B cell (primary cell): ENCODE measurements at regions not wholly inside any gene's neighbourhood (a gene's known extent, or its start where the extent isn't known, plus 50 kb on each side); places are given as distances from the start of the nearest gene placed in this dataset.

Source experiments
- ATAC-seq: fragments of 200-7000 bp; cut with Tn5 transposase; one replicate; pipeline ENCODE4 v1.10.0; 2021; ENCODE audit warnings: low read depth, mild to moderate bottlenecking, moderate number of reproducible peaks, moderate library complexity
- CTCF ChIA-PET: fragments of 350-600 bp; sonication (Branson Sonifier 250); formaldehyde crosslinking; loops from one replicate; lab custom pipeline; 2021; ENCODE audit warnings: antibody characterized with exemption, inconsistent platforms; lab: Charles Lee
- POLR2A ChIA-PET: fragments of 350-600 bp; sonication (Branson Sonifier 250); formaldehyde crosslinking; loops from one replicate; lab custom pipeline; 2021; ENCODE audit warnings: antibody characterized with exemption; lab: Charles Lee
- DNase-seq: peaks from one replicate; pipeline ENCODE4 v3.0.0; 2013
- H2AFZ ChIP-seq: 2 replicates; pipeline ENCODE4 v1.6.1; 2012; ENCODE audit warnings: mild to moderate bottlenecking, low read depth, low read length; ENCODE audit not compliant: insufficient read depth, poor library complexity, severe bottlenecking
- H3K27ac ChIP-seq, 2 donors: 1 replicate in 1 of 2; 2 replicates in 1 of 2; pipeline ENCODE4 v1.5.1; 2012 to 2013; ENCODE audit warnings: low read length in 2 of 2, mild to moderate bottlenecking in 2 of 2, moderate library complexity in 1 of 2
- H3K27me3 ChIP-seq, 4 experiments: fragments of 200-600 bp in 1 of 4; sonication (generic) in 1 of 4; replicated peaks in 1 of 4; 1 replicate in 2 of 4; 2 replicates in 2 of 4; pipeline versions ENCODE4 v1.6.1 to v1.7.0; 2013 to 2016; ENCODE audit warnings: low read length in 3 of 4, mild to moderate bottlenecking in 2 of 4, mixed read lengths in 1 of 4, moderate library complexity in 1 of 4; ENCODE audit not compliant: insufficient read depth in 4 of 4, control insufficient read depth in 3 of 4; ENCODE audit errors: control extremely low read depth in 1 of 4
- H3K36me3 ChIP-seq, 2 experiments: replicated peaks in 1 of 2; 1 replicate in 1 of 2; 2 replicates in 1 of 2; pipeline versions ENCODE4 v1.6.1 to v1.7.1; 2013; ENCODE audit warnings: low read length in 1 of 2; ENCODE audit not compliant: insufficient read depth in 2 of 2, control insufficient read depth in 1 of 2; ENCODE audit errors: control extremely low read depth in 1 of 2, extremely low read depth in 1 of 2
- H3K4me1 ChIP-seq, 2 donors: fragments of 200-600 bp in 1 of 2; sonication (generic) in 1 of 2; 1 replicate in 1 of 2; 2 replicates in 1 of 2; pipeline versions ENCODE4 v1.5.1 to v1.6.1; 2013 to 2017; ENCODE audit warnings: low read length in 2 of 2; ENCODE audit not compliant: control insufficient read depth in 2 of 2, insufficient read depth in 2 of 2
- H3K4me2 ChIP-seq: replicated peaks from 2 replicates; pipeline ENCODE3; 2012; ENCODE audit warnings: mild to moderate bottlenecking, low read depth, low read length; ENCODE audit not compliant: poor library complexity, severe bottlenecking
- H3K4me3 ChIP-seq, 5 experiments: fragments of 200-600 bp in 1 of 5; sonication (generic) in 1 of 5; 1 replicate in 3 of 5; 2 replicates in 2 of 5; pipeline versions ENCODE4 v1.5.1 to v1.7.0; 2011 to 2016; ENCODE audit warnings: low read length in 4 of 5, mild to moderate bottlenecking in 4 of 5, low read depth in 2 of 5, control low read depth in 1 of 5, moderate library complexity in 1 of 5; ENCODE audit not compliant: insufficient read depth in 1 of 5; ENCODE audit errors: control extremely low read depth in 1 of 5, extremely low read depth in 1 of 5
- H3K79me2 ChIP-seq: fragments of 200-600 bp; sonication (generic); one replicate; pipeline ENCODE4 v1.6.0; 2016; ENCODE audit warnings: low read length; ENCODE audit not compliant: control insufficient read depth, insufficient read depth
- H3K9ac ChIP-seq: fragments of 200-600 bp; sonication (generic); 2 replicates; pipeline ENCODE4 v1.6.1; 2017; ENCODE audit warnings: mild to moderate bottlenecking, low read length, moderate library complexity
- H3K9me3 ChIP-seq, 3 donors: one replicate each; pipeline versions ENCODE4 v1.6.1 to v1.7.1; 2013; ENCODE audit warnings: low read length in 2 of 3; ENCODE audit not compliant: control insufficient read depth in 2 of 3, insufficient read depth in 1 of 3; ENCODE audit errors: control extremely low read depth in 1 of 3
- H4K20me1 ChIP-seq: 2 replicates; pipeline ENCODE4 v1.6.0; 2012; ENCODE audit warnings: mild to moderate bottlenecking, low read length; ENCODE audit not compliant: insufficient read depth, control insufficient read depth, poor library complexity, severe bottlenecking
- H3K27ac Mint-ChIP-seq: one replicate; pipeline ENCODE4 v1.8.0; 2021; ENCODE audit warnings: mixed read lengths
- H3K27me3 Mint-ChIP-seq: one replicate; pipeline ENCODE4 v1.8.0; 2021; ENCODE audit warnings: mixed read lengths
- H3K4me1 Mint-ChIP-seq: one replicate; pipeline ENCODE4 v1.8.0; 2021; ENCODE audit warnings: mixed read lengths
- H3K4me3 Mint-ChIP-seq: one replicate; pipeline ENCODE4 v1.8.0; 2021; ENCODE audit warnings: mixed read lengths
- H3K9me3 Mint-ChIP-seq: one replicate; pipeline ENCODE4 v1.8.0; 2022; ENCODE audit warnings: mixed read lengths; ENCODE audit not compliant: insufficient read depth
- EZH2 ChIP-seq: IDR thresholded peaks from 2 replicates; pipeline ENCODE4 v1.6.1; 2012; ENCODE audit warnings: borderline replicate concordance, low read depth, mild to moderate bottlenecking, moderate library complexity, low read length; ENCODE audit not compliant: insufficient read depth, poor library complexity, severe bottlenecking
- WGBS: methylation state at CpG from one replicate; pipeline ENCODE4 v1.1.5; 2013; ENCODE audit warnings: missing lambda C conversion rate; ENCODE audit not compliant: insufficient coverage; 5-methylcytosine and 5-hydroxymethylcytosine counted together
- intact Hi-C: fragments of 100-400 bp; cut with micrococcal nuclease; formaldehyde crosslinking; loops from one replicate; pipeline ENCODE4 v1.10.0; 2022
- TF ChIP-seq, protein P1 (sequence below): fragments of 200-600 bp; IDR thresholded peaks from one replicate; pipeline ENCODE4 v1.8.0; 2022; ENCODE audit warnings: antibody characterized with exemption, mild to moderate bottlenecking

DNA sequence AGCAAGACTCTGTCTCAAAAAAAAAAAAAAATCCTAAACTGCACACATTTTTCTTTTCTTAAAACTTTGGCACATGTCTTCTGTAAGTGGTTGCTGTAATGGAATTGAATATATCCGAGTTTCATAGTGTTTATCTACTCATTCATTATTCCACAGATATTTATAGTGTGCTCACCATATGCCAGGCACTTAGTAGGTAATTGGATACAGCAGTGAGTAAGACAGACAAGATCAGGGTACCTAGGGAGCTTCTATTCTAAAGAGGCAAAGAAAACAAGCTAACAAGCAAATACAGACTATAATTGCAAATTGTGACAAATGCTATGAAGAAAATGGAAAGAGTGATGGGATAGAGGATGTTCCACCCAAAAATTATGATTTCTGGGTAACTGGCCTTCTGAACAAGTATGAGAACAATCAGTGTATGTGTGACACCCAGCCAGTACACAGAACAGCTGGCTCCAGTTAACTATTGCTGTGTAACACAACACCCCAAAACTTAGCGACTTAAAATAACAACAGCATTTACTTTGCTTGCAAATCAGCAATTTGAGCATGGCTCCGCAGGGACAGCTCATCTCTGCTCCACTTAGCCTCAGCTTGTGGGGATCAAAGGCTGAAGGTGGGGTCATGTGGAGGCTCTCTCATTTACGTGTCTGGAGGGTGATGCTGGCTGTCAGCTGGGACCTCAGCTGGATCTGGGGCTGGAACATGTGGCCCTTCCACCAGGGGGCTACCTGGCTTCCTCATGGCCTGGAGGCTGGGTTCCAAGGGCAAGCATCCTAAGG is 224.9 kb downstream of the INSIG2 start:
- H3K4me1 ChIP-seq, result peaks cover 12 to 13% of the 10 kb centered on the region in 2 donors
- DNase-seq (no peak), ATAC-seq (no peak)
- H4K20me1 ChIP-seq, result no peaks in the 10 kb centered on the region
- Mint-ChIP-seq H3K27me3 (peaks cover 42% of the 10 kb centered on the region), H3K27ac (no peak overlapping the region), H3K4me3 (no peak overlapping the region), H3K9me3 (peaks cover 3% of the 10 kb centered on the region), H3K4me1 (peaks cover 6% of the 10 kb centered on the region)
- H3K36me3 ChIP-seq, result no peaks in the 10 kb centered on the region
- 26% methylated on average over 2 of the region's 4 CpGs for WGBS
- peaks cover 0 to 7% (median 0%) of the 10 kb centered on the region in 3 donors for H3K9me3 ChIP-seq
- no peak overlapping the region for H3K27ac ChIP-seq
- ChIA-PET CTCF (no interaction called here), POLR2A (interaction anchor here (0.7 kb wide), 1 partner anchor 729 kb away, joined by 3 read pairs; no protein-coding TSS in a partner anchor)
- no peak overlapping the region for H2AFZ ChIP-seq
- H3K4me3 ChIP-seq, result no peak overlapping the region
- H3K27me3 ChIP-seq, result peaks cover 0 to 41% (median 17%) of the 10 kb centered on the region in 4 experiments
- intact Hi-C loops, result no loop called here
- H3K79me2 ChIP-seq, result no peaks in the 10 kb centered on the region
- no peak overlapping the region for H3K9ac ChIP-seq
- no peak for TF ChIP-seq EZH2
- TF ChIP-seq, protein P1, sequence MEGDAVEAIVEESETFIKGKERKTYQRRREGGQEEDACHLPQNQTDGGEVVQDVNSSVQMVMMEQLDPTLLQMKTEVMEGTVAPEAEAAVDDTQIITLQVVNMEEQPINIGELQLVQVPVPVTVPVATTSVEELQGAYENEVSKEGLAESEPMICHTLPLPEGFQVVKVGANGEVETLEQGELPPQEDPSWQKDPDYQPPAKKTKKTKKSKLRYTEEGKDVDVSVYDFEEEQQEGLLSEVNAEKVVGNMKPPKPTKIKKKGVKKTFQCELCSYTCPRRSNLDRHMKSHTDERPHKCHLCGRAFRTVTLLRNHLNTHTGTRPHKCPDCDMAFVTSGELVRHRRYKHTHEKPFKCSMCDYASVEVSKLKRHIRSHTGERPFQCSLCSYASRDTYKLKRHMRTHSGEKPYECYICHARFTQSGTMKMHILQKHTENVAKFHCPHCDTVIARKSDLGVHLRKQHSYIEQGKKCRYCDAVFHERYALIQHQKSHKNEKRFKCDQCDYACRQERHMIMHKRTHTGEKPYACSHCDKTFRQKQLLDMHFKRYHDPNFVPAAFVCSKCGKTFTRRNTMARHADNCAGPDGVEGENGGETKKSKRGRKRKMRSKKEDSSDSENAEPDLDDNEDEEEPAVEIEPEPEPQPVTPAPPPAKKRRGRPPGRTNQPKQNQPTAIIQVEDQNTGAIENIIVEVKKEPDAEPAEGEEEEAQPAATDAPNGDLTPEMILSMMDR, result no peak
- no peak overlapping the region for H3K4me2 ChIP-seq
